ENCODE measurements at regions not wholly inside any gene's neighbourhood (a gene's known extent, or its start where the extent isn't known, plus 50 kb on each side); places are given as distances from the start of the nearest gene placed in this dataset.

DNA sequence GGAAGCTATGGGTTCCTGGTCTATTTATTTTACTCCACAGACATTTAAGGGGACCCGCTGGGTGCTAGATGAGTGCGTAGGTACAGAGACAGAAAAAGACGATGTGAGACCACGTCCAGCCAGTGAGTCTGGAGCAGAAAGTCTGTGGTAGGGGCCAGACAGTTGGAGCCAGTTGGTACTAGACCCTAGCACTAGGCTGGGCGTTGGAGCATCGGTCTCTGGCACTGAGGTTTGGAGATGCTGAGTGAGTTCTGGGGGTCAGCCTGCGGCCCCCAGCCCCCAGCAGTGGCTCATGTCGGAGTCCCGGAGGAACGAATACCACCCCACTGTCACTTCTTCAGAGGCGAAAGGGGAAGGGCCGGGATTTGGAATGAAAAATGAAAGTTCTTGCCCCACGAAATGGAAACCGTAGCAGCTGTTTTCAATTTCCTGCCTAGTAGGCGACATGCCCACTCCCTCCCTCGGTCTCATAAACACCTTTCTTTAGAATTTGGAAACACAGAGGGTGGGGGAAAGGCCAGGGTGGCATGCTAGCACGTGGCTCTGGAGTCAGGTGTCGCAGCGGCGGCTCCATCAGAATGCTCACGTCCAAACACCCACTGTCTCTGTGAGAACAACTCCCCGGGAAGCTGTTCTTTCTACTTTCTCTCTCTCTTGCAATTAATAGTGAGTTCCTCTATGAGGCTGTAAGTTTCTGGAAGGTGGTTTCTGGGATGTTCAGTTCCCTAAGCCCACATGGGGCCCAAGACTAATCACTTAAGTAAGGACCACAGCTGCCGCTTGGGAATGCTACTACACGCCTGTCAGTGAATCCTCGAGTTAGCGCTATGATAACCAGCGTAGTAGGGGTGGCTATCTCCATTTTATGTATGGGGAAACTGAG lies 96.8 kb downstream of the IRF8 start:
- Mint-ChIP-seq H3K4me3 (no peak overlapping the region), H3K27me3 (ENCODE audit: low read depth) (peaks cover 22% of the 10 kb centered on the region), H3K27ac (no peak overlapping the region), H3K36me3 (no peaks in the 10 kb centered on the region), H3K4me1 (peaks cover 12% of the 10 kb centered on the region), H3K9me3 (no peaks in the 10 kb centered on the region)
- no peak for TF ChIP-seq CTCF (IDR thresholded peaks at IDR 0.05; ENCODE audit: unreplicated experiment)
- no peak for DNase-seq (ENCODE audit: low spot score in 2 of 2, unreplicated experiment in 2 of 2)

GRCh38 chr16:85996843-85997242 lies 97.9 kb downstream of the IRF8 start:
- Mint-ChIP-seq H3K36me3 (no peaks in the 10 kb centered on the region), H3K4me3 (no peak overlapping the region)
- DNase-seq (ENCODE audit: low spot score in 2 of 2, unreplicated experiment in 2 of 2), result no peak

GRCh38 chr16:85998171-85998867 lies 99.4 kb downstream of the IRF8 start:
- DNase-seq (ENCODE audit: low spot score in 2 of 2, unreplicated experiment in 2 of 2), result no peak
- H3K27ac Mint-ChIP-seq, result no peak overlapping the region
- no peak for TF ChIP-seq CTCF (IDR thresholded peaks at IDR 0.05; ENCODE audit: unreplicated experiment)
- no peaks in the 10 kb centered on the region for H3K9me3 Mint-ChIP-seq
- peaks cover 12% of the 10 kb centered on the region for H3K4me1 Mint-ChIP-seq
- no peaks in the 10 kb centered on the region for H3K36me3 Mint-ChIP-seq
- peaks cover 9% of the 10 kb centered on the region for H3K27me3 Mint-ChIP-seq (ENCODE audit: low read depth)
- no peak overlapping the region for H3K4me3 Mint-ChIP-seq

More at GRCh38 chr16:85996843-85997242, 97.9 kb downstream of the IRF8 start:
- Mint-ChIP-seq H3K9me3 (no peaks in the 10 kb centered on the region), H3K27me3 (ENCODE audit: low read depth) (peaks cover 19% of the 10 kb centered on the region), H3K27ac (no peak overlapping the region), H3K4me1 (peaks cover 12% of the 10 kb centered on the region)
- TF ChIP-seq CTCF (IDR thresholded peaks at IDR 0.05; ENCODE audit: unreplicated experiment), result no peak

GRCh38 chr16:85998868-85999729 lies 100.1 kb downstream of the IRF8 start:
- H3K27me3 Mint-ChIP-seq (ENCODE audit: low read depth), result peaks cover 13% of the 10 kb centered on the region
- H3K27ac Mint-ChIP-seq, result no peak overlapping the region
- H3K9me3 Mint-ChIP-seq, result no peaks in the 10 kb centered on the region
- peaks cover 12% of the 10 kb centered on the region for H3K4me1 Mint-ChIP-seq
- no peak overlapping the region for H3K4me3 Mint-ChIP-seq
- no peak for DNase-seq (ENCODE audit: low spot score in 2 of 2, unreplicated experiment in 2 of 2)
- TF ChIP-seq CTCF (IDR thresholded peaks at IDR 0.05; ENCODE audit: unreplicated experiment), result no peak
- H3K36me3 Mint-ChIP-seq, result no peaks in the 10 kb centered on the region

GRCh38 chr16:85999778-86000177 lies 100.8 kb downstream of the IRF8 start:
- peaks cover 12% of the 10 kb centered on the region for H3K4me1 Mint-ChIP-seq
- no peak overlapping the region for H3K4me3 Mint-ChIP-seq

More at GRCh38 chr16:85999778-86000177, 100.8 kb downstream of the IRF8 start:
- Mint-ChIP-seq H3K9me3 (no peaks in the 10 kb centered on the region), H3K27ac (no peak overlapping the region), H3K27me3 (ENCODE audit: low read depth) (peaks cover 15% of the 10 kb centered on the region), H3K36me3 (no peaks in the 10 kb centered on the region)
- DNase-seq (ENCODE audit: low spot score in 2 of 2, unreplicated experiment in 2 of 2), result no peak
- TF ChIP-seq CTCF (IDR thresholded peaks at IDR 0.05; ENCODE audit: unreplicated experiment), result no peak

All from mesothelial cell of epicardium (in vitro differentiated cells).